OCI-LY7 (cell line): ENCODE measurements at regions not wholly inside any gene's neighbourhood (a gene's known extent, or its start where the extent isn't known, plus 50 kb on each side); places are given as distances from the start of the nearest gene placed in this dataset.

Source experiments
- EZH2phosphoT487 ChIP-seq: fragments of 200-600 bp; sonication (generic); IDR thresholded peaks from 2 replicates; pipeline ENCODE4 v1.6.1; 2018; ENCODE audit warnings: low read depth, borderline replicate concordance, mild to moderate bottlenecking, mixed run types, antibody characterized with exemption, low read length, moderate library complexity, mixed read lengths
- TF ChIP-seq, protein P1 (sequence below): fragments of 200-600 bp; sonication (generic); conservative IDR thresholded peaks from 2 replicates; pipeline ENCODE4 v1.5.1; 2014; ENCODE audit warnings: mild to moderate bottlenecking, antibody characterized with exemption, low read length, moderate library complexity, mixed read lengths

DNA sequence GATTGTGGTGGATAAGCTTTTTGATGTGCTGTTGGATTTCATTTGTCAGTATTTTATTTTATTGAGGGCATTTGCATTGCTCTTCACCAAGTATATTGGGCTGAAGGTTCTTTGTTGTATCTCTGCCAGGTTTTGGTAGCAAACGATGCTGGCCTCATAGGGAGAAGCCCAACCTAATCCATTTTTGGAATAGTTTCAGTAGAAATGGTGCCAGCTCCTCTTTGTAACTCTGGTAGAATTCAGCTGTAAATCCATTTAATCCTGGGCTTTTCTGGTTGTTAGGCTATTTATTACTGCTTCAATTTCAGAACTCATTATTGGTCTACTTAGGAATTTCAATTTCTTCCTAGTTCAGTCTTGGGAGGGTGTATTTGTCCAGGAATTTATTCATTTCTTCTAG lies 309.8 kb upstream of the SETBP1 start:
- TF ChIP-seq, protein P1, sequence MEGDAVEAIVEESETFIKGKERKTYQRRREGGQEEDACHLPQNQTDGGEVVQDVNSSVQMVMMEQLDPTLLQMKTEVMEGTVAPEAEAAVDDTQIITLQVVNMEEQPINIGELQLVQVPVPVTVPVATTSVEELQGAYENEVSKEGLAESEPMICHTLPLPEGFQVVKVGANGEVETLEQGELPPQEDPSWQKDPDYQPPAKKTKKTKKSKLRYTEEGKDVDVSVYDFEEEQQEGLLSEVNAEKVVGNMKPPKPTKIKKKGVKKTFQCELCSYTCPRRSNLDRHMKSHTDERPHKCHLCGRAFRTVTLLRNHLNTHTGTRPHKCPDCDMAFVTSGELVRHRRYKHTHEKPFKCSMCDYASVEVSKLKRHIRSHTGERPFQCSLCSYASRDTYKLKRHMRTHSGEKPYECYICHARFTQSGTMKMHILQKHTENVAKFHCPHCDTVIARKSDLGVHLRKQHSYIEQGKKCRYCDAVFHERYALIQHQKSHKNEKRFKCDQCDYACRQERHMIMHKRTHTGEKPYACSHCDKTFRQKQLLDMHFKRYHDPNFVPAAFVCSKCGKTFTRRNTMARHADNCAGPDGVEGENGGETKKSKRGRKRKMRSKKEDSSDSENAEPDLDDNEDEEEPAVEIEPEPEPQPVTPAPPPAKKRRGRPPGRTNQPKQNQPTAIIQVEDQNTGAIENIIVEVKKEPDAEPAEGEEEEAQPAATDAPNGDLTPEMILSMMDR = no peak
- no peak for TF ChIP-seq EZH2phosphoT487
